Epithelial cell of esophagus (primary cell): ENCODE measurements at regions not wholly inside any gene's neighbourhood (a gene's known extent, or its start where the extent isn't known, plus 50 kb on each side); places are given as distances from the start of the nearest gene placed in this dataset.
A peak's percentile ranks its signal among the peaks of the same experiment; 100 is the strongest.

Experiments
- DNase-seq: peaks from one replicate; pipeline ENCODE4 v3.0.0; 2010; ENCODE audit warnings: low read depth
- H3K4me3 ChIP-seq: 2 replicates; pipeline ENCODE4 v1.5.1; 2011; ENCODE audit warnings: mild to moderate bottlenecking, low read length, control low read depth
- CTCF ChIP-seq: IDR thresholded peaks from 2 replicates; pipeline ENCODE4 v1.5.1; 2011; ENCODE audit warnings: low read depth, mild to moderate bottlenecking, low read length, control low read depth, inconsistent platforms; ENCODE audit not compliant: insufficient read depth; ENCODE audit errors: missing control alignments

- DNase-seq, result peak; percentile 36
- no peak overlapping the region for H3K4me3 ChIP-seq
- no peak for TF ChIP-seq CTCF
These were observed 116.1 kb upstream of the IRX4 start for GRCh38 chr5:1998716-1999317.

GRCh38 chr5:1998348-1998669, 115.6 kb upstream of the IRX4 start:
- no peak overlapping the region for H3K4me3 ChIP-seq
- DNase-seq, result no peak
- TF ChIP-seq CTCF, result no peak

- no peak for TF ChIP-seq CTCF
- H3K4me3 ChIP-seq, result no peak overlapping the region
- DNase-seq, result no peak
These were observed 115.1 kb upstream of the IRX4 start for GRCh38 chr5:1997640-1998347.

GRCh38 chr5:1995491-1995890, 112.8 kb upstream of the IRX4 start:
- H3K4me3 ChIP-seq, result no peak overlapping the region
- DNase-seq, result no peak
- no peak for TF ChIP-seq CTCF

- no peak for TF ChIP-seq CTCF
- no peak overlapping the region for H3K4me3 ChIP-seq
- no peak for DNase-seq
These were observed 104.7 kb upstream of the IRX4 start for GRCh38 chr5:1987471-1987870.

GRCh38 chr5:1985781-1986180, 103.1 kb upstream of the IRX4 start:
- no peak overlapping the region for H3K4me3 ChIP-seq
- DNase-seq, result no peak
- no peak for TF ChIP-seq CTCF
